IMR-90 (cell line): ENCODE measurements at regions not wholly inside any gene's neighbourhood (a gene's known extent, or its start where the extent isn't known, plus 50 kb on each side); places are given as distances from the start of the nearest gene placed in this dataset.

Experiments
- ATAC-seq: fragments of 200-7000 bp; cut with Tn5 transposase; 2 replicates; pipeline ENCODE4 v1.9.1; 2020; ENCODE audit warnings: low read depth, mild to moderate bottlenecking, moderate library complexity
- BruUV-seq: library from RNA; stranded (reverse); fragments of 400-500 nt; replicated peaks from 2 replicates; lab custom pipeline; 2021; lab: Mats Ljungman, UMichigan
- CTCF ChIA-PET: fragments of 300-600 bp; formaldehyde crosslinking; extraction: SDS; loops from one replicate; lab custom pipeline; 2021; ENCODE audit warnings: antibody characterized with exemption; lab: Yijun Ruan, JAX
- POLR2A ChIA-PET: fragments of 300-600 bp; sonication (Branson Sonifier 250); formaldehyde crosslinking; loops from one replicate; lab custom pipeline; 2022; ENCODE audit warnings: antibody characterized with exemption; ENCODE audit not compliant: unreplicated experiment; lab: Charles Lee
- DNase-seq: peaks from one replicate; pipeline ENCODE4 v3.0.0; 2013
- H2AFZ ChIP-seq: replicated peaks from 2 replicates; pipeline ENCODE3; 2013; ENCODE audit warnings: low read length, mild to moderate bottlenecking; ENCODE audit not compliant: poor library complexity
- H2AK5ac ChIP-seq: 2 replicates; pipeline ENCODE4 v1.6.1; 2013; ENCODE audit warnings: low read depth, low read length, inconsistent platforms
- H2AK9ac ChIP-seq: replicated peaks from 2 replicates; pipeline ENCODE3; 2013; ENCODE audit warnings: mild to moderate bottlenecking, low read depth, low read length, moderate library complexity; ENCODE audit not compliant: poor library complexity
- H2BK120ac ChIP-seq: 2 replicates; pipeline ENCODE4 v1.6.1; 2013; ENCODE audit warnings: low read depth, low read length, inconsistent platforms
- H2BK15ac ChIP-seq: 3 replicates; pipeline ENCODE4 v1.6.1; 2013; ENCODE audit warnings: low read depth, low read length, inconsistent platforms
- H2BK20ac ChIP-seq: 2 replicates; pipeline ENCODE4 v1.6.1; 2013; ENCODE audit warnings: low read depth, mild to moderate bottlenecking, inconsistent platforms, low read length, moderate library complexity
- H2BK5ac ChIP-seq: 2 replicates; pipeline ENCODE4 v1.6.1; 2013; ENCODE audit warnings: mild to moderate bottlenecking, low read depth, low read length, inconsistent platforms; ENCODE audit not compliant: poor library complexity, severe bottlenecking
- H3K14ac ChIP-seq: replicated peaks from 2 replicates; pipeline ENCODE4 v1.6.1; 2013; ENCODE audit warnings: low read depth, low read length, inconsistent platforms
- H3K18ac ChIP-seq: 2 replicates; pipeline ENCODE4 v1.6.1; 2013; ENCODE audit warnings: low read depth, low read length, control low read depth
- H3K23ac ChIP-seq: 2 replicates; pipeline ENCODE4 v1.6.1; 2013; ENCODE audit warnings: low read depth, low read length, inconsistent platforms
- H3K27ac ChIP-seq: 2 replicates; pipeline ENCODE4 v1.5.1; 2013; ENCODE audit warnings: mild to moderate bottlenecking, control low read depth, low read length; ENCODE audit not compliant: insufficient read depth
- H3K27me3 ChIP-seq: 2 replicates; pipeline ENCODE4 v1.6.1; 2013; ENCODE audit warnings: low read length; ENCODE audit not compliant: control insufficient read depth, insufficient read depth
- H3K36me3 ChIP-seq: 2 replicates; pipeline ENCODE4 v1.6.1; 2013; ENCODE audit warnings: low read length, mixed read lengths; ENCODE audit not compliant: control insufficient read depth, insufficient read depth
- H3K4ac ChIP-seq: 2 replicates; pipeline ENCODE4 v1.6.1; 2013; ENCODE audit warnings: low read depth, low read length, inconsistent platforms
- H3K4me1 ChIP-seq: 2 replicates; pipeline ENCODE4 v1.6.1; 2013; ENCODE audit warnings: low read length, mixed read lengths; ENCODE audit not compliant: control insufficient read depth, insufficient read depth
- H3K4me2 ChIP-seq: 2 replicates; pipeline ENCODE4 v1.6.1; 2013; ENCODE audit warnings: low read depth, mild to moderate bottlenecking, control low read depth, low read length, moderate library complexity
- H3K4me3 ChIP-seq: 2 replicates; pipeline ENCODE4 v1.5.1; 2013; ENCODE audit warnings: low read depth, mild to moderate bottlenecking, control low read depth, low read length, moderate library complexity; ENCODE audit not compliant: insufficient read depth
- H3K56ac ChIP-seq: 2 replicates; pipeline ENCODE4 v1.6.1; 2013; ENCODE audit warnings: low read length, inconsistent platforms; ENCODE audit not compliant: insufficient read depth; ENCODE audit errors: extremely low read depth
- H3K79me1 ChIP-seq, 2 experiments: 2 replicates each; pipeline ENCODE4 v1.6.1; 2013; ENCODE audit warnings: low read length in 2 of 2, inconsistent platforms in 1 of 2, low read depth in 1 of 2
- H3K9ac ChIP-seq: 2 replicates; pipeline ENCODE4 v1.6.1; 2013; ENCODE audit warnings: low read depth, low read length, control low read depth
- H3K9me1 ChIP-seq: 2 replicates; pipeline ENCODE4 v1.6.1; 2013; ENCODE audit warnings: low read length, inconsistent platforms; ENCODE audit not compliant: insufficient read depth
- H3K9me3 ChIP-seq: 2 replicates; pipeline ENCODE4 v1.6.1; 2013; ENCODE audit warnings: low read length; ENCODE audit not compliant: control insufficient read depth, insufficient read depth
- H4K20me1 ChIP-seq: 2 replicates; pipeline ENCODE4 v1.6.1; 2013; ENCODE audit warnings: low read length, inconsistent platforms; ENCODE audit not compliant: insufficient read depth
- H4K5ac ChIP-seq: 2 replicates; pipeline ENCODE4 v1.6.1; 2013; ENCODE audit warnings: mild to moderate bottlenecking, low read depth, low read length, control low read depth
- H4K8ac ChIP-seq, 2 experiments: 2 replicates each; pipeline ENCODE4 v1.6.1; 2013; ENCODE audit warnings: low read depth in 2 of 2, low read length in 2 of 2, control low read depth in 1 of 2, inconsistent platforms in 1 of 2
- H4K91ac ChIP-seq: 2 replicates; pipeline ENCODE4 v1.6.1; 2013; ENCODE audit warnings: low read depth, low read length, inconsistent platforms; ENCODE audit not compliant: insufficient read depth
- BHLHE40 ChIP-seq: fragments of 150-350 bp; IDR thresholded peaks from 2 replicates; pipeline ENCODE4 v1.6.1; 2016; ENCODE audit warnings: mild to moderate bottlenecking, low read depth, low read length
- CEBPB ChIP-seq: IDR thresholded peaks from 2 replicates; pipeline ENCODE4 v1.6.1; 2012; ENCODE audit warnings: low read depth, low read length, improper control_type of control experiment
- FOS ChIP-seq: fragments of 150-350 bp; IDR thresholded peaks from 2 replicates; pipeline ENCODE4 v1.6.1; 2016; ENCODE audit warnings: low read depth, low read length
- MAFK ChIP-seq: IDR thresholded peaks from 2 replicates; pipeline ENCODE4 v1.6.1; 2012; ENCODE audit warnings: low read depth, low read length, improper control_type of control experiment
- MAZ ChIP-seq: IDR thresholded peaks from 2 replicates; pipeline ENCODE4 v1.6.1; 2012; ENCODE audit warnings: low read depth, mild to moderate bottlenecking, low read length, improper control_type of control experiment, moderate library complexity, borderline replicate concordance
- MXI1 ChIP-seq: IDR thresholded peaks from 2 replicates; pipeline ENCODE4 v1.6.1; 2012; ENCODE audit warnings: low read depth, mild to moderate bottlenecking, low read length, moderate library complexity, borderline replicate concordance
- NFE2L2 ChIP-seq: fragments of 150-350 bp; IDR thresholded peaks from 2 replicates; pipeline ENCODE4 v1.6.1; 2016; ENCODE audit warnings: low read depth, mild to moderate bottlenecking, low read length
- POLR2A ChIP-seq: IDR thresholded peaks from 2 replicates; pipeline ENCODE4 v1.6.1; 2012; ENCODE audit warnings: mild to moderate bottlenecking, low read depth, low read length
- RAD21 ChIP-seq: IDR thresholded peaks from 2 replicates; pipeline ENCODE4 v1.6.1; 2012; ENCODE audit warnings: low read length, improper control_type of control experiment
- RCOR1 ChIP-seq: IDR thresholded peaks from 2 replicates; pipeline ENCODE4 v1.6.1; 2012; ENCODE audit warnings: mild to moderate bottlenecking, low read length, improper control_type of control experiment; ENCODE audit not compliant: insufficient replicate concordance
- RFX5 ChIP-seq: IDR thresholded peaks from 2 replicates; pipeline ENCODE4 v1.8.0; 2012; ENCODE audit warnings: low read depth, mild to moderate bottlenecking, low read length, moderate library complexity
- WGBS, 2 experiments: methylation state at CpG; one replicate each; pipeline versions ENCODE4 v1.1.5 to v1.1.7; 2013; ENCODE audit warnings: missing lambda C conversion rate in 2 of 2; ENCODE audit not compliant: insufficient read length in 1 of 2; ENCODE audit errors: extremely low coverage in 2 of 2; 5-methylcytosine and 5-hydroxymethylcytosine counted together
- dilution Hi-C: fragments of 300-500 bp; cut with HindIII; formaldehyde crosslinking; loops from one replicate; pipeline ENCODE4 v1.14.3; 2018; ENCODE audit warnings: low sequenced_read_pairs; ENCODE audit not compliant: unreplicated experiment
- in situ Hi-C: fragments of 300-500 bp; cut with MboI; formaldehyde crosslinking; loops from 3 replicates; pipeline ENCODE4 v1.14.3; 2019; ENCODE audit warnings: low sequenced_read_pairs, inconsistent platforms, mixed read lengths
- intact Hi-C: fragments of 100-400 bp; cut with micrococcal nuclease; formaldehyde crosslinking; loops from 2 replicates; pipeline ENCODE4 v1.10.0; 2022
- TF ChIP-seq, protein P1 (sequence below): fragments of 150-350 bp; IDR thresholded peaks from 2 replicates; pipeline ENCODE4 v1.6.1; 2016; ENCODE audit warnings: low read depth, mild to moderate bottlenecking, low read length, moderate library complexity, borderline replicate concordance

DNA sequence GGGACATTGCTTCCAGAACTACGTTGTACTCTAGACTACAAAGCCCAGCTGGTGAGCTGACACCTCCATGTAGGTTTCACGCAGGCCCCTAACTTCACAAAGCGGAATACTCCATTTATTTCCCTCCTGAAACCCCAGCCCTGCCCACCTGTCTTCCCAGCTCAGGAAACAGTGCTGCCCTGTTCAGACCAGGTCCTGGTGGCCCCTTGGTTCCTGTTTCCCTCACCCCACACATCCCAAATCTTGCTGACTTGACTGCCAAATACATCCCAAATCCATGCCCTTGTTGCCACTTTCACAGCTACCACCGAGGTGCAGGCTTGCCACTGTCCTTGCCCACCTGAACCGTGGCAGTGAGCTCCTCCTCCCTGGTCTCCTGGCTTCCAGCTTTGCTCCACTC is 113.1 kb upstream of the PTPN1 start:
- POLR2A ChIA-PET = no interaction called here
- no peak overlapping the region for H2BK15ac ChIP-seq
- DNase-seq = no peak
- in situ Hi-C loops (no loop called here), dilution Hi-C loops (no loop called here), intact Hi-C loops (no loop called here)
- H3K18ac ChIP-seq = no peak overlapping the region
- H3K4me3 ChIP-seq = no peak overlapping the region
- ATAC-seq = no peak
- 78% methylated on average over 4 of the region's 5 CpGs; no CpG with 5 or more reads in 1 of the 2 experiments for WGBS, 2 experiments
- no peak overlapping the region for H3K56ac ChIP-seq
- H3K23ac ChIP-seq = no peak overlapping the region
- H4K8ac ChIP-seq = no peak overlapping the region
- peak overlapping the region; percentile 26; the same call in 1 of the 2 replicates for H2AK5ac ChIP-seq
- peak overlapping the region; percentile 70 for H2AK9ac ChIP-seq
- peaks cover 7% of the 10 kb centered on the region; the same call in 1 of the 2 replicates for H3K9me1 ChIP-seq
- no peak for TF ChIP-seq BHLHE40
- no peak for TF ChIP-seq CEBPB
- no peak for TF ChIP-seq MAZ
- TF ChIP-seq MXI1 = no peak
- TF ChIP-seq RAD21 = no peak
- TF ChIP-seq, protein P1, sequence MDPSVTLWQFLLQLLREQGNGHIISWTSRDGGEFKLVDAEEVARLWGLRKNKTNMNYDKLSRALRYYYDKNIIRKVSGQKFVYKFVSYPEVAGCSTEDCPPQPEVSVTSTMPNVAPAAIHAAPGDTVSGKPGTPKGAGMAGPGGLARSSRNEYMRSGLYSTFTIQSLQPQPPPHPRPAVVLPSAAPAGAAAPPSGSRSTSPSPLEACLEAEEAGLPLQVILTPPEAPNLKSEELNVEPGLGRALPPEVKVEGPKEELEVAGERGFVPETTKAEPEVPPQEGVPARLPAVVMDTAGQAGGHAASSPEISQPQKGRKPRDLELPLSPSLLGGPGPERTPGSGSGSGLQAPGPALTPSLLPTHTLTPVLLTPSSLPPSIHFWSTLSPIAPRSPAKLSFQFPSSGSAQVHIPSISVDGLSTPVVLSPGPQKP = no peak
- TF ChIP-seq NFE2L2 = no peak
- no peak for TF ChIP-seq RFX5
- TF ChIP-seq FOS = no peak
- no peak for TF ChIP-seq MAFK
- TF ChIP-seq POLR2A = no peak
- TF ChIP-seq RCOR1 = no peak
- no peaks in the 10 kb centered on the region for H3K79me1 ChIP-seq
- no peak overlapping the region for H3K14ac ChIP-seq
- no peak overlapping the region for H2BK5ac ChIP-seq
- H2AFZ ChIP-seq = no peak overlapping the region
- no peaks in the 10 kb centered on the region for H3K9me3 ChIP-seq
- H3K4me1 ChIP-seq = peaks cover 24% of the 10 kb centered on the region
- no peak overlapping the region for H2BK20ac ChIP-seq
- H3K4me2 ChIP-seq = no peak overlapping the region
- H3K9ac ChIP-seq = no peak overlapping the region
- H4K91ac ChIP-seq = no peak overlapping the region
- no TSS peak for BruUV-seq
- H2BK120ac ChIP-seq = no peak overlapping the region
- no peaks in the 10 kb centered on the region for H4K20me1 ChIP-seq
- CTCF ChIA-PET = no interaction called here
- H3K4ac ChIP-seq = no peak overlapping the region
- H3K36me3 ChIP-seq = no peaks in the 10 kb centered on the region
- no peak overlapping the region for H4K5ac ChIP-seq
- H3K27me3 ChIP-seq = no peaks in the 10 kb centered on the region
- H3K27ac ChIP-seq = no peak overlapping the region
